DOHH2 (cell line): ENCODE measurements at regions not wholly inside any gene's neighbourhood (a gene's known extent, or its start where the extent isn't known, plus 50 kb on each side); places are given as distances from the start of the nearest gene placed in this dataset.

Experiments
- EZH2phosphoT487 ChIP-seq: fragments of 200-600 bp; sonication (generic); IDR thresholded peaks from 2 replicates; pipeline ENCODE4 v1.6.1; 2017; ENCODE audit warnings: borderline replicate concordance, mild to moderate bottlenecking, antibody characterized with exemption, low read length, moderate library complexity, mixed read lengths
- TF ChIP-seq, protein P1 (sequence below): fragments of 200-600 bp; sonication (generic); IDR thresholded peaks from one replicate; pipeline ENCODE4 v1.5.1; 2014; ENCODE audit warnings: antibody characterized with exemption, mild to moderate bottlenecking, low read depth, low read length; ENCODE audit not compliant: poor library complexity, severe bottlenecking

DNA sequence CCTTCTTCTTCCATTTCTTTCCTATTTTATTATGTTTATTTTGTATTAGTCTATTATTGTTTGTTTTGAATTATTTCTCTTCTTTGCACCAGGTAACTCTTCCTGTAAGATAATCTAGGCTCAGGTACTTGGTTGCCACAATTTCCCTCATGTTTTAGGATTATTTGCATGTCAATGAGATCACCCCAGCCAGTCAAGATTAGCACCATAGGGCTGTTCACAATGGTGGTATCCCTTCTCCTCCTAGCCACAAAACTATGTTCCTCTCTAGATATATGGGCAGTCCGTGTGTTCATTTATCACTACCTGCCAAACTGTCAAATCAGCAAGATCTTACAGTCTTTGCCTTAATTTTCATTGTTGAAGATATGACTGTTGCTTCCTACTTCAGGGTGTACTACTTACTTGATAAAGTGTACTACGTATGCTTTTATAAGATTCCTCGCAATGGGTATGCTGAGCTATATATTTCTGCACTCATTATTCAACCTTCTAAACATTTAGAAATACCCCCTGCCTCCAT is 1536.2 kb downstream of the PLA2G4A start:
- TF ChIP-seq, protein P1, sequence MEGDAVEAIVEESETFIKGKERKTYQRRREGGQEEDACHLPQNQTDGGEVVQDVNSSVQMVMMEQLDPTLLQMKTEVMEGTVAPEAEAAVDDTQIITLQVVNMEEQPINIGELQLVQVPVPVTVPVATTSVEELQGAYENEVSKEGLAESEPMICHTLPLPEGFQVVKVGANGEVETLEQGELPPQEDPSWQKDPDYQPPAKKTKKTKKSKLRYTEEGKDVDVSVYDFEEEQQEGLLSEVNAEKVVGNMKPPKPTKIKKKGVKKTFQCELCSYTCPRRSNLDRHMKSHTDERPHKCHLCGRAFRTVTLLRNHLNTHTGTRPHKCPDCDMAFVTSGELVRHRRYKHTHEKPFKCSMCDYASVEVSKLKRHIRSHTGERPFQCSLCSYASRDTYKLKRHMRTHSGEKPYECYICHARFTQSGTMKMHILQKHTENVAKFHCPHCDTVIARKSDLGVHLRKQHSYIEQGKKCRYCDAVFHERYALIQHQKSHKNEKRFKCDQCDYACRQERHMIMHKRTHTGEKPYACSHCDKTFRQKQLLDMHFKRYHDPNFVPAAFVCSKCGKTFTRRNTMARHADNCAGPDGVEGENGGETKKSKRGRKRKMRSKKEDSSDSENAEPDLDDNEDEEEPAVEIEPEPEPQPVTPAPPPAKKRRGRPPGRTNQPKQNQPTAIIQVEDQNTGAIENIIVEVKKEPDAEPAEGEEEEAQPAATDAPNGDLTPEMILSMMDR: no peak
- TF ChIP-seq EZH2phosphoT487: no peak
